OCI-LY1 (cell line): ENCODE measurements at regions not wholly inside any gene's neighbourhood (a gene's known extent, or its start where the extent isn't known, plus 50 kb on each side); places are given as distances from the start of the nearest gene placed in this dataset.

Experiments
- CTCF ChIP-seq: fragments of 200-600 bp; sonication (generic), shearing (Covaris generic); IDR thresholded peaks from 2 replicates; pipeline ENCODE4 v1.5.1; 2017; ENCODE audit warnings: mild to moderate bottlenecking, antibody characterized with exemption, low read length, moderate library complexity, mixed read lengths
- EZH2 ChIP-seq: fragments of 200-600 bp; sonication (generic), shearing (Covaris generic); IDR thresholded peaks from 2 replicates; pipeline ENCODE4 v1.8.0; 2017; ENCODE audit warnings: borderline replicate concordance, mixed run types, mild to moderate bottlenecking, antibody characterized with exemption, low read length, moderate library complexity, mixed read lengths

DNA sequence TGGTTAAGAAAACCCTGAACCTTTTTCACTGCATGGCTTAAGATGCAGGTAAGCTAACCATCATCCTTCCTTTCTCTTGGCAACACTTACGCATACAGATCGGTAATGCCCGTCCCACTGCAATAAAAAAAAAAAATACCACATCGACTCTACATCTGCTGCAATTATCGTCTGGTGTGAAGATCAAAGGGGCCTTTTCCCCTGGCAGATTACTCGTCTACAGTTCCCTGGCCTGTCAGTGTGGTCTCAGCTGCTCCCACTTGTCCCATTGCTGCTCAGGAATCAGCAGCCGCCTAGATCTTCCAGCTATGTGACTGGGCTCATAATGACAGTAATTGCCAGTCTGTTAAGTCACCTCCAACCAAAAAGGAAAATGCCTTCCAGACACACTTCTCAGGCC is 133.1 kb downstream of the SETD4 start:
- TF ChIP-seq CTCF (no peak), EZH2 (no peak)
